Mesothelial cell of epicardium (in vitro differentiated cells): ENCODE measurements at regions not wholly inside any gene's neighbourhood (a gene's known extent, or its start where the extent isn't known, plus 50 kb on each side); places are given as distances from the start of the nearest gene placed in this dataset.

Source experiments
- DNase-seq, 2 experiments: peaks; one replicate each; pipeline ENCODE4 v3.0.0; 2021; ENCODE audit warnings: low spot score in 2 of 2; ENCODE audit not compliant: unreplicated experiment in 2 of 2
- H3K27ac Mint-ChIP-seq: 2 replicates; pipeline ENCODE4 v1.8.0; 2021; ENCODE audit warnings: mixed read lengths
- H3K27me3 Mint-ChIP-seq: 2 replicates; pipeline ENCODE4 v1.8.0; 2021; ENCODE audit warnings: low read depth, mixed read lengths
- H3K36me3 Mint-ChIP-seq: 2 replicates; pipeline ENCODE4 v1.8.0; 2021; ENCODE audit warnings: mixed read lengths
- H3K4me1 Mint-ChIP-seq: 2 replicates; pipeline ENCODE4 v1.8.0; 2021; ENCODE audit warnings: mixed read lengths
- H3K4me3 Mint-ChIP-seq: 2 replicates; pipeline ENCODE4 v1.8.0; 2021; ENCODE audit warnings: mild to moderate bottlenecking, moderate library complexity, mixed read lengths
- H3K9me3 Mint-ChIP-seq: 2 replicates; pipeline ENCODE4 v1.8.0; 2021; ENCODE audit warnings: mixed read lengths
- TF ChIP-seq, protein P1 (sequence below): fragments of 200-600 bp; sonication (generic); IDR thresholded peaks from one replicate; pipeline ENCODE4 v1.5.0; 2021; ENCODE audit warnings: antibody characterized with exemption; ENCODE audit not compliant: unreplicated experiment

GRCh38 chr2:67232936-67233335 lies 164.2 kb upstream of the ETAA1 start:
- Mint-ChIP-seq H3K36me3 (no peaks in the 10 kb centered on the region), H3K4me1 (no peaks in the 10 kb centered on the region), H3K9me3 (no peaks in the 10 kb centered on the region), H3K4me3 (no peak overlapping the region), H3K27me3 (no peaks in the 10 kb centered on the region), H3K27ac (no peak overlapping the region)
- TF ChIP-seq, protein P1, sequence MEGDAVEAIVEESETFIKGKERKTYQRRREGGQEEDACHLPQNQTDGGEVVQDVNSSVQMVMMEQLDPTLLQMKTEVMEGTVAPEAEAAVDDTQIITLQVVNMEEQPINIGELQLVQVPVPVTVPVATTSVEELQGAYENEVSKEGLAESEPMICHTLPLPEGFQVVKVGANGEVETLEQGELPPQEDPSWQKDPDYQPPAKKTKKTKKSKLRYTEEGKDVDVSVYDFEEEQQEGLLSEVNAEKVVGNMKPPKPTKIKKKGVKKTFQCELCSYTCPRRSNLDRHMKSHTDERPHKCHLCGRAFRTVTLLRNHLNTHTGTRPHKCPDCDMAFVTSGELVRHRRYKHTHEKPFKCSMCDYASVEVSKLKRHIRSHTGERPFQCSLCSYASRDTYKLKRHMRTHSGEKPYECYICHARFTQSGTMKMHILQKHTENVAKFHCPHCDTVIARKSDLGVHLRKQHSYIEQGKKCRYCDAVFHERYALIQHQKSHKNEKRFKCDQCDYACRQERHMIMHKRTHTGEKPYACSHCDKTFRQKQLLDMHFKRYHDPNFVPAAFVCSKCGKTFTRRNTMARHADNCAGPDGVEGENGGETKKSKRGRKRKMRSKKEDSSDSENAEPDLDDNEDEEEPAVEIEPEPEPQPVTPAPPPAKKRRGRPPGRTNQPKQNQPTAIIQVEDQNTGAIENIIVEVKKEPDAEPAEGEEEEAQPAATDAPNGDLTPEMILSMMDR, result no peak
- DNase-seq, result no peak

GRCh38 chr2:67234440-67234839 lies 162.7 kb upstream of the ETAA1 start:
- no peaks in the 10 kb centered on the region for H3K27me3 Mint-ChIP-seq
- no peaks in the 10 kb centered on the region for H3K9me3 Mint-ChIP-seq
- no peak overlapping the region for H3K27ac Mint-ChIP-seq
- no peaks in the 10 kb centered on the region for H3K4me1 Mint-ChIP-seq
- no peaks in the 10 kb centered on the region for H3K36me3 Mint-ChIP-seq
- TF ChIP-seq, protein P1, result no peak
- no peak for DNase-seq
- H3K4me3 Mint-ChIP-seq, result no peak overlapping the region

DNA sequence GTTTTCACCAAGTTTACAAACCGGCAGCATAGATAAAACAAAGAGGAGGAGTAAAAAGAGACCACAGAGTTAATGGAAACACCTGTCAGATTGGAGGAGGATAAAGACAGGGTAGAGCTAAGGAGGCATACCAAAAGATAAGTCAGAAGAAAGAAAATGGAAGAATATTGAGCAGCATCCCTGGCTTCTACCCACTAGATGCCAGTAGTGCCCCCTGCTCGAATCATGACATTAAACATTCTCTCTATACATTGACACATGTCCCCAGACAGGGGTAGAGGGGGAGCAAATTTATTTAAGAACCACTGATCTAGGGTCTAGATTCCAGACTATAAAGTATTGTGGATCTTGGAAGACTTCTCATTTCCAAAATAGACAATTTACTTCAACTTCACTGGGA lies 159.8 kb upstream of the ETAA1 start:
- Mint-ChIP-seq H3K9me3 (no peaks in the 10 kb centered on the region), H3K4me3 (no peak overlapping the region), H3K27me3 (no peaks in the 10 kb centered on the region), H3K4me1 (no peaks in the 10 kb centered on the region), H3K36me3 (no peaks in the 10 kb centered on the region), H3K27ac (no peak overlapping the region)
- TF ChIP-seq, protein P1, result no peak
- no peak for DNase-seq

- no peaks in the 10 kb centered on the region for H3K4me1 Mint-ChIP-seq
- H3K36me3 Mint-ChIP-seq, result no peaks in the 10 kb centered on the region
- no peak for DNase-seq
- no peaks in the 10 kb centered on the region for H3K9me3 Mint-ChIP-seq
- TF ChIP-seq, protein P1, result no peak
- H3K27ac Mint-ChIP-seq, result no peak overlapping the region
- no peak overlapping the region for H3K4me3 Mint-ChIP-seq
- H3K27me3 Mint-ChIP-seq, result no peaks in the 10 kb centered on the region
Measured at GRCh38 chr2:67240507-67240906, 156.6 kb upstream of the ETAA1 start.

DNA sequence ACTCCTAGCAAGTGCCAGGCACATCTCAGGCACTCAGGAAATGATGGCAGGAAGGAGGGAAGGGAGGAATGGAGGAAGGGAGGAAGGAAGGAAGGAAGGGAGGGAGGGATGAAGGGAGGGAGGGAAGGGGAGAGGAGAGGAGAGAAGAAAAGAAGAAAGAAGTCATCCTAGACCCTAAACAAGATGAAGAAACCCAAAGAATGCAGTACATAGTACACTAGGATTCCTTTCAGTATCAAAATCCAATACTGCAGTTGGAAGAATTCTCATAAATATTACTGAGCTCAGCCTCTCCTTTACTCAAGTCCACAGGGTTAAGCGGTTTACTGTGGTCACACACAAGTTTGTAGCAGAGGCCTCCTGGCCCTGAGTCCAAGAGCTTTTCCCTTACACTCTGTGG lies 155.7 kb upstream of the ETAA1 start:
- TF ChIP-seq, protein P1, result no peak
- no peaks in the 10 kb centered on the region for H3K9me3 Mint-ChIP-seq
- no peaks in the 10 kb centered on the region for H3K27me3 Mint-ChIP-seq
- H3K4me3 Mint-ChIP-seq, result no peak overlapping the region
- no peaks in the 10 kb centered on the region for H3K4me1 Mint-ChIP-seq
- no peak overlapping the region for H3K27ac Mint-ChIP-seq
- DNase-seq, result no peak
- H3K36me3 Mint-ChIP-seq, result no peaks in the 10 kb centered on the region

- no peaks in the 10 kb centered on the region for H3K27me3 Mint-ChIP-seq
Measured at GRCh38 chr2:67242456-67242855, 154.7 kb upstream of the ETAA1 start.

More at GRCh38 chr2:67242456-67242855, 154.7 kb upstream of the ETAA1 start:
- H3K27ac Mint-ChIP-seq, result no peak overlapping the region
- H3K4me1 Mint-ChIP-seq, result no peaks in the 10 kb centered on the region
- no peak for DNase-seq
- TF ChIP-seq, protein P1, result no peak
- no peak overlapping the region for H3K4me3 Mint-ChIP-seq
- H3K36me3 Mint-ChIP-seq, result no peaks in the 10 kb centered on the region
- no peaks in the 10 kb centered on the region for H3K9me3 Mint-ChIP-seq
